Stimulated activated naive CD8-positive, alpha-beta T cell treated with anti-CD3 and anti-CD28 coated beads, Interleukin-15, Interleukin-2, amounts not matched to agents 100 ng/mL and 50 ng/mL, for 24 hours (primary cell): ENCODE measurements at regions not wholly inside any gene's neighbourhood (a gene's known extent, or its start where the extent isn't known, plus 50 kb on each side); places are given as distances from the start of the nearest gene placed in this dataset.

ENCODE experiments used
- H3K27ac Mint-ChIP-seq: one replicate; pipeline ENCODE4 v1.8.0; 2021; ENCODE audit warnings: mild to moderate bottlenecking, mixed read lengths
- H3K27me3 Mint-ChIP-seq: one replicate; pipeline ENCODE4 v1.8.0; 2021; ENCODE audit warnings: mixed read lengths
- H3K36me3 Mint-ChIP-seq: one replicate; pipeline ENCODE4 v1.8.0; 2021; ENCODE audit warnings: low read depth, mixed read lengths
- H3K4me1 Mint-ChIP-seq: one replicate; pipeline ENCODE4 v1.8.0; 2021; ENCODE audit warnings: low read depth, mixed read lengths
- H3K4me3 Mint-ChIP-seq: one replicate; pipeline ENCODE4 v1.8.0; 2021; ENCODE audit warnings: mild to moderate bottlenecking, mixed read lengths
- H3K9me3 Mint-ChIP-seq: one replicate; pipeline ENCODE4 v1.8.0; 2021; ENCODE audit warnings: mixed read lengths

DNA sequence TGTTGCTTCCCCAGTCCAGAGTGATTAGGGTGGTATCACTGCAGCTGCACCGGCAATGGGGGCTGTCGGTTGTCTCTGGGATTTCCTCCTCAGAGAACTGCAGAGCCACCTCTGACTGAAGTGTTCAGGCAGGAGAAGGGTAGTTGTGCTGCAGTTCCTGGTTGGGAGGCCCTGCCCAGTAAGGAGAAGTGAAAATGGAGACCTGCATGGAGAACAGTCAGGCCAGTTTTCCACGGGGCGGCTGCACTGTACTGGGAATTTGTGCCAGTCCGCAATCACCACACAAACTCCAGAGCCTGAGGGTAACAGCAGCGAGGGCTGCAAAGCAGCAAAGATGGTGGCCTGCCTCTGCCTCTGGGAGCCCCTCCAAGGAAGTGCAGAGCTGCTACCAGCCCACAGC is 58.1 kb upstream of the CCDC190 start:
- Mint-ChIP-seq H3K4me1 (peaks cover 5% of the 10 kb centered on the region), H3K27me3 (peaks cover 9% of the 10 kb centered on the region), H3K36me3 (no peaks in the 10 kb centered on the region), H3K27ac (no peak overlapping the region), H3K9me3 (peaks cover 5% of the 10 kb centered on the region), H3K4me3 (no peak overlapping the region)

DNA sequence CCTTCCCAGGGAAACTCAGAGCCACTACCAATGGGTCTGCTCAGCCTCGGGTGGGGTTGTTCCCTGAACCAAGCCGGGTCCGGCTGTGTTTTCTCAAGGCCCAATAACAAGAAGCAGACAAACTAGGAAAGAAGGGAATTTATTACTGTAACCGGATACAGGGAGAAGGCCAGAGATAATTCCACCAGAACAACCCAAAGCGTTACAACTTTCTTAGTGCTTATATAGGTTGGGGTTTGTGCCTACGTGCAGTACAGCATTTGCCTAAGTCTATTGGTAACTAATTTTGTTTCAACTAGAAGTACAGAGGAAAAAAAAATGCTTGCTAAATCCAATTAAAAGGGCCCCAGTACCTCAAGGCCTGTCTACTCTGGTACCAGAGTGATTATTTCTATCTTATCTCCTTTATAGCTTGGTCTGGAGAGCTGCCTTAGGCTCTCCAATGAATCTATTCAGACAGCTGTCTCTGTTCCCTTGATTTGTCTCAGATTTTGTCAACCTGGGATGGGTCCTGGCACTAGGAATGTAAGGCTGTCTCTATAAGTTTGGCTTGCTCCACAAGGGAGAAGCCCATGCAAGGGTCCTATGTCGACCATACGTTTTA is 57.3 kb upstream of the CCDC190 start:
- Mint-ChIP-seq H3K27ac (no peak overlapping the region), H3K4me1 (peaks cover 5% of the 10 kb centered on the region), H3K36me3 (no peaks in the 10 kb centered on the region), H3K9me3 (peaks cover 5% of the 10 kb centered on the region), H3K27me3 (peaks cover 9% of the 10 kb centered on the region), H3K4me3 (no peak overlapping the region)

DNA sequence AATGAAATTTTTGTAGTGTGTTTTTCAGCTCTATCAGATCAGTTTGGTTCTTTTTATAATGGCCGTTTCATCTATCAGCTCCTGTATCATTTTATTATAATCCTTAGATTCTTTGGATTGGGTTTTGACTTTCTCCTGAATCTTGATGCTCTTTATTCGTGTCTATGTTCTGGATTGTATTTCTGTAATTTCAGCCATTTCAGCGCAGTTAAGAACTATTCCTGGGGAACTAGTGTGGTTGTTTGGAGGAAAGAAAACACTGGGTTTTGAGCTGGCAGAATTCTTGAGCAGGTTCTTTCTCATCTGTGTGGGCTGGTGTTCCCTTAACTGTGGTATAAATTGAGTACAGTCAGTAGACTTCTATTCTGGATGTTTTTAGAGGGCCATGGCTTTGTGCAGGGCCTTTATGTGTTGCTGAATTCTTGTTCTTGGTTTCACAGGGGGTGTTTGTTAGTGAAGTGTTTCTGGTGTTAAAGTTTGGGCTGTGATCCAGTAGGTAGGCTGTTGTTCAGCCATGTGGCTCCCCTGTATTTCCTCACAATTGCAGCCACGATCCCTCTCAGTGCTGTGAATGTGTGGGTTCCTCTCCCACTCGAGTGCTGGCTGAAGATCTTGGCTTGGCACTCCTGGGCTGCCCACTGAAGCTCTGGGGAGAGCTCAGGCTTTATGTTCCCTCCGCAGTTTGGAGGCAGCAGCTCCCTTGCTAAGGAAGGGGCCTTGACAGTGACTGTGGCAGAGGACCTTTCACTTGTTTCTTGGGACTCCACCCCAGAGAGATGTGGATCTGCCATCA is 56.0 kb upstream of the CCDC190 start:
- no peak overlapping the region for H3K4me3 Mint-ChIP-seq
- peaks cover 11% of the 10 kb centered on the region for H3K27me3 Mint-ChIP-seq
- no peaks in the 10 kb centered on the region for H3K36me3 Mint-ChIP-seq
- H3K9me3 Mint-ChIP-seq, result peaks cover 11% of the 10 kb centered on the region
- peaks cover 2% of the 10 kb centered on the region for H3K4me1 Mint-ChIP-seq
- no peak overlapping the region for H3K27ac Mint-ChIP-seq

DNA sequence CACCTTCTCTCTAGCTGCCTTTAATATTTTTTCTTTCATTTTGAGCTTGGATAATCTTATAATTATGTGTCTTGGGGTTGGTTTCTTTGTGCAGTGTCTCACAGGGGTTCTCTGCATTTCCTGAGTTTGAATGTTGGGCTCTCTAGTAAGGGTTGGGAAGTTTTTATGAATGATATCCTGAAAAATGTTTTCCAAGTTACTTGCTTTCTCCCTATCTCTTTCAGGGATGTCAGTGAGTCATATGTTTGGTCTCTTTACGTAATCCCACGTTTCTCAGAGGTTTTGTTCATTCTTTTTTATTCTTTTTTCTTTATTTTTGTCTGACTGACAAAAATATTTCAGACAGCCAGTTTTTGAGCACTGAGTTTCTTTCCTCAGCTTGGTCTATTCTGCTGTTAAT is 55.4 kb upstream of the CCDC190 start:
- H3K27ac Mint-ChIP-seq, result no peak overlapping the region
- no peaks in the 10 kb centered on the region for H3K4me1 Mint-ChIP-seq
- H3K36me3 Mint-ChIP-seq, result no peaks in the 10 kb centered on the region
- no peak overlapping the region for H3K4me3 Mint-ChIP-seq
- H3K27me3 Mint-ChIP-seq, result peaks cover 11% of the 10 kb centered on the region
- peaks cover 12% of the 10 kb centered on the region for H3K9me3 Mint-ChIP-seq

DNA sequence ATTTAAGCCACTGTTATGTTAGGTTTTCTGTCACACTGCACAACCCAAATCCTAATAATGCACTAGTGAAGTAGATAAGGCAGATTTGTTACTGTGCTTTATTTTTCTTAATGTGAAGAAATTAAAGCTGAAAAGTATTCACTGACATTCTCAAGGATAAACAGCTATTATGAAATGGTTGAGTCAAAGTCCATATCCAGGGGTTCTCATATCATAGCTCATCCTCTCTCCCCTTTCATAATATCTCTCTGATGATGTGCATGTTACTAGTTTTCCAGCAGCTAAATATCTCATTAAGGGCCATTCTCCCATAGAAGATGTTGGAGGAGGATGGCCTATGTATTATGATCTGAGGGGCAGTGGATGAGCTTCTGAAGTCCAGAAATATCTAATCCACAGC is 53.6 kb upstream of the CCDC190 start:
- Mint-ChIP-seq H3K4me1 (no peaks in the 10 kb centered on the region), H3K4me3 (no peak overlapping the region), H3K36me3 (no peaks in the 10 kb centered on the region), H3K27ac (no peak overlapping the region), H3K27me3 (peaks cover 11% of the 10 kb centered on the region), H3K9me3 (peaks cover 12% of the 10 kb centered on the region)

DNA sequence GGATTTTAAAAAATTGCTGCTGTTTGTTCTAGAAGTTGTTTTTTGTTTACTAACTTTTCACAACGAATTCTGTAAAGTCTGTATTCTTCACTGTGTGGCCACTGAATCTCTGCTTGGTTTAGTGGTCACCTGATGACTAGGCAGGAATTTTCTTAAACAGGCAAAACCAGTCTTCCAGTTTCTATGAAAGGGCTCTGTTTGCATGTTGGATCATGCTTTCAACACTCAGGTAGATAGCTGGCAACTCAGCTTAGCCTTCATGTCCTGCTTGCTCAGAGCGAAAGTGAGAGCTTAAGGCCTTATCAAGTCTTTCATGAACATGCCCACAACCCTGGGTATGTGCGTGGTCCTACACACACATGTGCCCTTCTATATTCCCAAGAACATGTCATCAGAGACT is 52.4 kb upstream of the CCDC190 start:
- Mint-ChIP-seq H3K4me3 (no peak overlapping the region), H3K9me3 (peaks cover 12% of the 10 kb centered on the region), H3K4me1 (no peaks in the 10 kb centered on the region), H3K27ac (no peak overlapping the region), H3K27me3 (peaks cover 11% of the 10 kb centered on the region), H3K36me3 (no peaks in the 10 kb centered on the region)

DNA sequence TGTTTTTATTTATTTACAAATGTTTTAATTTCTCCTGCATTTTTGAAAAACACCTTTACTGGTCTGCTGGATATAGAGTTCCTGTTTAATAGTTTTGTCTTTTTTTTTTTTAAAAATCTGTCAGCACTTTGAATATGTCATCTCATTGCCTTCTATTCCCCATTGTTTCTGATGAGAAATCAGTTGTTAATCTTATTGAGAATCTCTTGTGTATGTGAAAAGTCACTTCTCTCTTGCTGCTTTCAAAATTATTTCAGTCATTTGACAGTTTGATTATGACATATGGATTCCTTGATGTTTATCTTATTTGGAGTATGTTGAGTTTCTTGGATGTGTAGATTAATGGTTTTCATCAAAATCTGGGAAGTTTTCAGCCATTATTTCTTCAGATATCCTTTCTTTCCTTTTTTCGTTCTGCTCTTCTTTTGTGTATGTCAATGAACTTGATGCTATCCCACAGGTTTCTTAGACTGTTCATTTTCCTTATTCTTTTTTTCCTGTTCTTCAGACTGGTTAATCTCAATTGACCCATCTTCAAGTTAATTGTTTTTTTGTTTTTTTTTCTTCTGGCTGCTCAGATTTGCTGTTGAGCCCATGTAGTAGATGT is 51.2 kb upstream of the CCDC190 start:
- Mint-ChIP-seq H3K36me3 (no peaks in the 10 kb centered on the region), H3K9me3 (peaks cover 12% of the 10 kb centered on the region), H3K4me3 (no peak overlapping the region), H3K27me3 (peaks cover 10% of the 10 kb centered on the region), H3K4me1 (no peaks in the 10 kb centered on the region), H3K27ac (no peak overlapping the region)
